CD4-positive, alpha-beta T cell treated with Interleukin-17A for 1 hour (primary cell): ENCODE measurements at regions not wholly inside any gene's neighbourhood (a gene's known extent, or its start where the extent isn't known, plus 50 kb on each side); places are given as distances from the start of the nearest gene placed in this dataset.

ENCODE experiments used
- DNase-seq: peaks from one replicate; pipeline ENCODE4 v3.0.0-alpha.2; 2020

DNA sequence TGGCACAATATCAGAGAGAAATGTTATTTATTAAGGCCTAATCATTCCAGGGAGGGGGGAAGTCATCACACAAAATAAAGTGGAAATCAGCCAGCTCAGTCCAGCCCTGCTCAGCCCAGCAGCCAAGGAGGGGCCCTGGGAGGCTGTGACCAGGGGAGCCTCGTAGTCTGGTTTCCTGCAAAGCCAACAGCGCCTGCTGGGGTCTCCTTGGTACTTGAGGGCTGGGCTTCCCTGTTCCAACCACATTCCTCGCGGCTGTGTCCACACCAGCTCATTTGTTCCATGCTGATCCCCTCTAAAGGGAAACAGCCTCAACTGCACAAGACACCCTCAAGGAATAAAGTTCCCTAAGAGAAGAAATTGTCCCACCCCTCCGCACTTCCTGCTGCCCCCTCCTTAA lies 154.0 kb downstream of the TMEM132E start:
- DNase-seq = no peak

DNA sequence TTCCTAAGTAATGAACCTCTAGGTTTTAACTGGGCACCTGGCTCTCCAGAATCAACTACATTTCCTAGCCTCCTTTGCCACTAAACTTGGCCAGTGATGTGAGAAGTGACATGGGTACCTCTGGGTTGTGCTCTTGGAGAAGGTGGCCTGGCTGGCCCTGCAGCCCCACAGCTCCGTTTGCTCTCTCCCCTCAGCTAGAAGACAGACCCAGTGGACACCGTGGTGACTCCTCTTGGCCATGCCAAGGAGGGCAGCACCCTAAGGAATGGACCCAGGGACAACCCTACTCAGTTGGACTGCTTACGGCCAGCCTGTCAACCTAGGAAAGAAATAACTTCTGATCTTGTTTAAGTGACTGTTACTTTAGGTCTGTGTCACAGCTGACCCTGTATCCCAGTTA lies 151.4 kb downstream of the TMEM132E start:
- no peak for DNase-seq

DNA sequence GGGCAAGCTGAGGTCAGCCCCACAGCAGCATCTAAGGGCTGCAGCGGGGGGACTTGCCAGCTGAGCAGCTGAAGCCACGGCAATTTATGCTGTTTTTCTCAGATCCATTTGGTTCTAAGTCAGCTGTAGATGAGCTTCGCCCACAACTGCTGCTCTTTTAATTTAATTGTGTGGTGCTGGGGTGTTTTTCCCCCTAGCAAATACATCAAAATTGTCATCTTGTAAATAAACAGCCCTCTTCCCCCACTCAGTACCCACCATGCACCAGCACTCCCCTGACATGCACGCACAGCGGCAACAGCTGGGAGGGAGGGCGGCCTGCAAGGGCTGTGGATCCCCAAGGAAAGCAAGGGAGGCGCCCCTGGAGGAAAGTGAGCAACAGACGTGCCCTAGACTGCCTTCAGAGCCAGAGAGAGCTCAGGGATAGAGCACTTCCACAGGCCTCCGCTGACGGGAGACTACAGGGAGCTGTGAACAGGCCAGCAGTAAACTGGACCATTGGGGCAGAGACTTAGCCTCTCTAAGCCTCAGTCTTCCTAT lies 149.5 kb downstream of the TMEM132E start:
- DNase-seq = no peak

DNA sequence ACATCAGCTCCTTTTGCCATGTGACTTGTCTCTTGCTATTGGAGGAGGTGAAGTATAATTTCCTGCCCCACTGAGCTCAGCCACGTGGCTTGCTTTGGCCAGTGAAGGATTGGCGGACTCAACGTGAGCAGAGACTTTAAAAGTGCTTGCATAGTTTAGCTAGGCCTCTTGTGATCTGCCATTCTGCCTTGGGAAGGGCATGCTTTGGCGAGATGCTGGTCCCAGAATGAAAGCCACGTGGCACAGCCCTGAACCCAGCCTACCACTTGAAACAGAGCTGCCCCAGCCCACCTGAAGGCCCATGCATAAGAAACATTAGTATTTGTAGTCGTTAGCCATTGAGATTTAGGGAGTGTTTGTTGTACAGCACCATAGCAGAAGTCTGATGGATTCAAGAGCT lies 148.2 kb downstream of the TMEM132E start:
- DNase-seq = no peak

DNA sequence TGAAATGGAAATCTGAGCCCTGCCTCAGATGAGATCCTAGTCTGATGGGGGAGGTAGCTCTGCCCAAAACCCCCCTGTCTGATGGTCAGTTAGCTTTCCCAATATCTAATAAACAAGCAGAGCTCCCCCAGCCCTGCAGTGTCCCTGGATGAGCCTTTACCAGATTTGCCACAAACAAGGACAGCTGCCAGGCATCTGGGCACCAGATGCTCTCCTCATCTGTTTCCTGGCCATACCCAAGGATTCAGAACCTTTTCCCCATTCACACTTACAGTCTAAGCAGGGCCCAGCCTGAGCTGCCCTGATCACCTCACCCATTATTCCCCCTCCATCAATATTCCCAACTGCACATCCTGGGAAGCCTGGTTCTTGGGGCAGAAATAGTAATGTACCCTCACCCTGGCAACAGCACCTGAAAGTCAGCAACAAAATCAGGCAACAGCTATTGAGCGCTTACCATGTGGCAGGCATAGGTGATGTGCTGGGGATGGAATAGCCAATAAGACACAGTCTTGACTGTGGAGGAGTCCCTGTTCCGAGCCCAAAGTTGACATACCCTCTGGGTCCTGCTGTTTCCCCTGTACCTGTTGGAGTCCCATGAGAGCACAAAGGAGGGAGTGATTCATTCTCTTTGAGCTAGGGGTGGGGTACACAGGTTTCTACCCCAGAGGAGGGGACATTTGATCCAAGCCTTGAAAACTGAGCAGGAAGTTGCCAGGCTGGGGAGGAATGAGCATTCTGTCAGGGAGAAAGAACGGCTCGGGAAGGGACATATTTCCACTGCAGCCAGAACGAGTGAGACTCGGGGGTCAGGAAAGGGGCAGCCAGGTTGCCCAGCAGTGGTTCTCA lies 147.4 kb downstream of the TMEM132E start:
- no peak for DNase-seq

DNA sequence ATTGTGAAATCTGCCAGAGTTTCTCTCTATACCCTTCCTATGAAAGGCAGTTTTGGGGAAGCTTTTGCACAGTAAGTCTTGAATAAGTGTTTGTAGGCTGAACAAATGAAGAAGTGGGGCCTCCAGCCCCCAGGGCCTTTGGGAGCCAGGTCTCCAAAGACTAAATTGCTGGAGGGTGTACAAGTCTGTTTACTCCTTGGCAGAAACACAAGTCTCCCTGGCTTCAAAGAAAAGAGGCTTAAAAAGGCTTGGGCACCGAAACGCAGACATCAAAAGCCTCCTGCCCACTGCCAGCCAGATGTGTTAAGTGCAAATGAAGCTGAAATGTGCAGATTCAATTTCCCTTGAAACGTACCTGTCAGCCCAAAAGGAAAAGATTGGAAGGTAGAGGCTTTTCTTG lies 146.3 kb downstream of the TMEM132E start:
- no peak for DNase-seq

DNA sequence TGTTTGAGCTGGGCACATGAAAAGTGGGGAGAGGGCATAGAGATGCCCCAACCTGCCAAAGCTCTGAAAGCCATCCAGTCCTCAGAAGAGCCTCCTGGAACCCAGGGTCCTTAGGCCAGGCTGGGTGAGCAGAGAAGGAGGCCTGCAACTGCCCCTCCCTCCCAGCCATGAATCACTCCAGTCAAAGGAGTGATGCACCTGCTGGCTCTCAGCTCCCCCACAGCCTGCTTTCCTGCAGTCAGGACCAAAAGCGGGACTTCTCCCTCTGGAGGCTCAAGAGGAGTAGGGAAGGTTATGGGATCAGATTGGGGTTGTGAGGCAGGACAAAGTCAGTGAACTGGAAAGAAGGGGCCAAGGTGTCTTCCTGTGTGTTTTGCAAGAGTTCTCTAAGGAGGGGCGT lies 145.6 kb downstream of the TMEM132E start:
- no peak for DNase-seq

DNA sequence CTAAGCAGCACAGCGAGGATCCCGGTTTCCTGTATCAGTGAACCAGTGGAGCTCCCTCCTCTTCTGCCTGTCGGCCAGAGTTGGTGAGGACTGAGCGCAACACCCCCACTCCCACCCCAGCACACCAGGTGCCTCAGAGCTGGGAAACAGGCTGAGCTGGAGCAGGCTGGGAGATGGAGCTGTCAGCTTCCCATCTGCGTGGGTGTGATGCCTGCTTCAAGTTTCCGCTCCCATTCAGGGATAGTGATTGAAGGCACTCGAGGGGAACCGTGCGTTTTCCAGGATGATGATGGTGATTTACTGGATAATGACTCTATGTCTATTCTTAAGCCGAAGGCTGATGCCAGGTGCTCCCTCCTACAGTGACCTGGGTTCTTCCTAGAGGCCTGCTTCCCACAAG lies 144.5 kb downstream of the TMEM132E start:
- no peak for DNase-seq

DNA sequence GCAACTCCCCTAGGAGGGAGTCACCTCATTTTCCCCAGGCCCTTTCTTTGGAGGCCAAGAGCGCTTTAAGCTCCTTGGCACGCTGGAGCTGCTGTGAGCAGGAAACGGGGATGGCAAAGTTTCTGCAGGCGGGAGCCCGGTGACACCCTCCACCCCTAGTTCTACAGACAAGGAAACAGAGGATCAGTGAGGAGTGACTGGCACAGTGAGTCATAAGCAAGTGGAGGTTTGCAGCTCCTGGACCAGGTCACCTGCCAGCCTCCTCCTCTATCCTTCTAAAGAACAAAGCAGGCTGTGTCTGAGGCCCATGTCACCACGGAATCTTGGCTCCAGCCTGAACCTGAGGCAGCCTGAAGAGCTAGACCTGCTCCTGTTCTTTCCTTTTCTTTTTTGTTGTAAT lies 141.9 kb downstream of the TMEM132E start:
- no peak for DNase-seq

DNA sequence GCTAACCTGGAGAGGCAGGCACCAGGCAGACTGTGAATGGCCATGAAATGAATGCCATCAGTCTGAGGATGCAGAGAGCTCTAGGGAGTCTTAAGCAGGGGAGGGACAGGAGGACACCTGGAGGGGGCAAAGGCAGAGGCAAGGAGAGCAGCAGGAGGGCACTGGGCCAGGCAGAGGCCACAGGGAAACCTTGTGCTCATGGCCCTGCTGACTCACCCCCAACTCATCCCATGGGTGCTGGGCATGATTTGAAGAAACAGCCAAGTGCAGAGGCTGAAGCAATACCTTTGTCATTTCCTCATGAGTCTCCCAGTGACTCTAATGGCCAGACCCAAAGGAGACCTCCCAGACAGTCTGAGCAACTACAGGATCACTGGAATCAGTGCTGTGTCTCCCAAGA lies 141.4 kb downstream of the TMEM132E start:
- DNase-seq = no peak

DNA sequence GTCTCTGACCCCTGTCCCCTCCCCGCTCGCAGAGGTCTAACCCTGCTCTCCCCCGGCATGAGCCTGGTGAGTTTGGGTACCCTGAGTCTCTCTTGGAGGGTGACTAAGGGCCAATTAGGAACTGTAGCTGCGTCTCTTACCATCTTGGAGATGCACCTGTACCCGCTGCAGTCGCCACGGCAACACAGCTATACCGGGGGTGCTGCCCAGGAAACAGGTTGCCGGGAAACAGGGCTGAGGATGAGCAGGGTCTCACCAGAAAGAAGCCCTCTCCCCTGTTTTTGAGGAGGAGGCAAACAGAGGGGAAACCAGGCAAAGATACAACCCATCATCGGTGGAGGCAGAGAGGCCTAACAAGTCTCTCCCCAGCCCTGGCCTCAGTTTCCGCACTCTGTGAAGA lies 140.2 kb downstream of the TMEM132E start:
- DNase-seq = no peak

DNA sequence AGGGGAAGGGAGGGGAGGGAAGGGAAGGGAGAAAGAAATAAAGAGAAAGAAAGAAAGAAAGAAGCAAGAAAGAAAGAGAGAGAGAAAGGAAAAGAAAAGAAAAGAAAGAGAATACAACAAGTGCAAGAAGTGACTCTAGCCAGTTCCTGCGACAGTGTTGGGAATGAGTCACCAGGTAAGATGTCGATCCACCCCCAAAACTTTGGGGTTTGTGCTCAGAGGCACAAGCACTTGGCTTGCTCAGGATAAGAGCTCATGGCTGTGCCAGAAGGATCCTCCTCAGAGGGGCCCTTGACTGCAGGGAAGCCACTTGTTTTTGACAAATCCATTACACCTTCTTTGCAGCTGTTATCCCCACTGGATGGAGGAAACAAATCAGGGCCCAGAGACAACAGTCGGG lies 137.7 kb downstream of the TMEM132E start:
- DNase-seq = no peak

DNA sequence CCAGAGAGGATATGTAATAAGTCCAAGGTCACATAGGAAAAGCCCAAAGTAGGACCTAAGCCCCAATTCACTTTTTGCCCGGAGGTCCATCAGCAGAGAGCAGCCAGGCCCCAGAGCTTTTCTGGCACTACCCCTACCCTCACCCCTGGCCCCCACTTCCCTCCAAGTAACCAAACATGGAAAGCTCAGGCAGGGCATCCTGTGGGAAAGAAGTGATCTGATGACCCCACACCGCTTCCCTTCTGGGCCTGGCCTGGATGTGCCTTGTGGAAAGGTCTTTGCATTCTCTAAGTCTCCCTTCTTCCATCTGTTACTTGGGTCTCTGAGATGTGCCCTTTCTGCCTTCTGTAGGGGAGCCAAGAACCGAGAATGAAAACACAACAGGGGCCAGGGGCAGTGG lies 136.9 kb downstream of the TMEM132E start:
- no peak for DNase-seq

DNA sequence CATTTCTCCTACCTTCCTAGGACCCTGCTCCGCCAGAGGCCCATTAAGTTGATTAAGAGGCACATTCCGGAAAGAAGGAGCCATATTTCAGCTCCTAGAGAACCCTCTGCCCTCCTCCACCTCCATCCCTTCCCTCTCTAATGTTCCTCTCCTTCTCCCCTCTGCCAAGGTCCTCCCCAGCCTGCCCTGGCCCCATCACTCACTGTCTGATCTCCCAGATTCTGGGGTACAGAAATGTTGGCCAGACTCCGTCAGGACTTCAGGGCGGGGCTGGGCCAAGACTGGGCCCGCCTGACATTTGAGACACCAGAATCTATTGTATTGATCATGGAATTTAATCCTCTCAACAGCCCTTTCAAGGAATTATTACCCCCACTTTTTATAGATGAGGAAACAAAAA lies 136.1 kb downstream of the TMEM132E start:
- DNase-seq = no peak

DNA sequence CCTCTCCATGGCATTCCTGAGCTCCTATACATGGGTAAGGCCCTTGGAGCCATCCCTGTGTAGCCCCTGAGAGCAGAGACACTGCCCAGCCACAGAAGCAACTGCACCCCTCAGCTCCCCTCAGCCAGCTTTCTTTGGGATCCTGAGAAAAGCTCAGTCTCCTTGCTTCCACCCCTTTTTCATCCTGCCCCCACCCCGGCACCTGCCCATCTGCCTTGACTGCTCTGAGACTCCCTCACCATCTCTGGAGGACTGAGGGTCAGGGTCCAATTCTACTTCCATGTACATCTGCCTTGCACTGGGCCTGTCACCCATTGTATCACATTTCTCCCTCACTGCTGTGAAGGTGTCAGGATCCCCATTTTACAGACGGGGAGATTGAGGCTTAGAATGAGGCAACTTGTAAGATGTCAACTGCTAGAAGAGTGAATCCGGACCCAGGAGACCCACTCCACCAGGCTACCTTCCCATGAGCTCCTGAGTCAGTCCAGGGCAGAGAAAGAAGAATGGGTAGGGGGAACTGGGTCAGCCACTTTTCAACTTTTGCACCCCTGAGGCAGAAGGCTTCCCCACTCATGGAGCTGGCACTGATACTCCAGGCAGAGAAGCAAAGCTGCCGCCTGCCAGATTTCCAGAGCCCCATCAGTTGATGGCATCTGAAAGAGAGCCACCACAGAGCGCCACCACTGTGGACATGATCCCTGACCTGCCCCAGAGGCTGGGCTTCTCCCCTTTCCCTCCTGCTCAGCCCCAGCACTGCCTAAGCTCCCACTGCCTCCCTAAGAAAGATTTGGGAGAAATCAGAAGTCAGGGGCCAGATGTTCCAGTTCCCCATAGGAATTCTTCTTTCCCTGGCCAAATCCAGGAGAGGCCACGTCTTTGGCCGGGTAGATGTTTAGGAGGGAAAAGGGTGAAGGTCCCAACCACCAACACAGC lies 135.4 kb downstream of the TMEM132E start:
- no peak for DNase-seq

DNA sequence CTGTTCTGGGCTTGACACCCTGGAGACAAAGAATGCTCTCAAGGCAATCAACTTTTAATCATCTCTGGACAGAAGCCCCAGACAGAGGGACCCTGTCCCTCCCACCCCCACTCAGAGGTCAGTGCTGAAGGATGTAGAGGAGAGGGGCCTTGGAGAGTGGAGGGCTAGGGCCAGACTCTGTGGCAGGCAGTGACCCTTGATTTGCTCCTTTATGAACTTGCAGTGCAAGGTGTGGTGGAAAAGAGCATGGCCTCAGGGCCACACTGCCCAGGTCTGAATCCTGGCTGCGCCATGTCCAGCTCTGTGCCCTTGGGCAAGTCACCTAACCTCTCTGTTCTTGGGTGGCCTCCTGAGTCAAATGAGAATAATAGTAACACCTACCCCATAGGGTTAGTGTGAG lies 134.3 kb downstream of the TMEM132E start:
- no peak for DNase-seq

DNA sequence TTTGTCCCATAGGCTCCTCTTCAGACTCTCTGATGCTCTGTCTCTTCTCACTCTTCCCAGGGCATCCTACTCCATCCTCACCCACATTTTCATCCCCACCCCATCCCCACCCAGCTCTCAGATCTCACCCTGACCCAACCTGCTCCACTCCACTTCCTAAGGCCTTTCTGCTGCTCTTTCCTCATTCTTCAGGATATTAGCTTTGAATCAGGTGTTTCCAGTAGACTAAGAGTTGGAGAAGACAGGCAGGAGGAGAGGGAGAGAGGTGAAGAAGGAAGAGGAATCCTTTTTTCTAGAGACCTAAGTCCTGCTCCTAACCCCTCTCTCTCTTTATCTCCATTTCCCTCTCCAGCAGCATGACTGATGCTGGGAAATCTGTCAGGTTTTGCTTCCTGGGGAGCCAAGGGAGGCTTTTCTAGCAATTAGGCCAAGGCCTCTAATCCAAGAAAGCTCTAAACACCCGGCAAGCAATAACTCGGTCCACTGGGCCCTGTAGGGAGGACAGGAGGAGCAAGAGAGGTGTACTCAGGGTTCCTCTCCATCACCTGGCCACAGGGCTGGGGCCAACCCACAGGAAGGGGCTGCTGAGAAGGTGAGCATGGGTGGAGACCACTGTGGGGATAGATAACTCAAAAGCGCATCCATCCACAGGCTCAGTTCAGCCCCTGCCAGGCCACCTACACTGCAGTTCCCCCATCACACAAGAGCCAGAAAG lies 133.3 kb downstream of the TMEM132E start:
- no peak for DNase-seq

DNA sequence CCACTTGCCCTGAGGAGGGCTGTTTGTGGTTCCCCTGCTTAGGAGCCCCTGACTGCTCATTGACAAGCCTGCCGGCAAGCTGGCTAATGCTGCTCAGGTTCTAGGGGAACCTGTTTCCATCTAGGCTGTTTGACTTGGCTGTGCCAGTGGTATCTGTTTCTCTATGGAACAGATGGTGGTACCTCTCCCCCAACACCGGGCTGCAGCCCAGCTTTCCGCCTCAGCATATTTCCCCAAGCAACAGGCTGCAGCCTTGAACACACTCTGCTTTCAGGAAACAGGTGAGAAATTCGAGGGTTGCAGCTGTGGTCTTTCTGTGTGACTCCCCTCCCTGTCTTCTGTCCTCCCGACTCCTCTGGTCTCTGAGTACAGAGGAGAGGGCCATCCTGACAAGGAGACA lies 132.3 kb downstream of the TMEM132E start:
- no peak for DNase-seq

DNA sequence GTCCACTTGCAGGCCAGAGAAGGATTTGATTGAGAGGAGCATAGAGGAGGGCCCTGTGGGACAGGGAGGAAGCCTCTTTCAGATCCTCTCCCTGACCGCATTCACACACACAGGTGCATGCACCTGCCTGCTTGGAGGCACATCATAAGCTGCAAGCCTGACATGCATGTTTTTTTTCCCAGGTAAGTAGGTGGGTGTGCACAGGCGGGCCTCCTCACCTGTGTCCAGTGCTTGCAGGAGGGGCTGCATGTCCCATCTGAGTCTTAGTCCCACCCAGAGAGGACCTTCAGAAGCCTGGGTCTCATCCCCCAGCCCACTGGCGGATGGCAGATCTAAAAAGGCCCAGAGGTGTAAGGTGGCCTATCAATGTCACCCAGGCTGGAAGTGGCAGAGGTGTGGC lies 130.8 kb downstream of the TMEM132E start:
- DNase-seq = no peak

DNA sequence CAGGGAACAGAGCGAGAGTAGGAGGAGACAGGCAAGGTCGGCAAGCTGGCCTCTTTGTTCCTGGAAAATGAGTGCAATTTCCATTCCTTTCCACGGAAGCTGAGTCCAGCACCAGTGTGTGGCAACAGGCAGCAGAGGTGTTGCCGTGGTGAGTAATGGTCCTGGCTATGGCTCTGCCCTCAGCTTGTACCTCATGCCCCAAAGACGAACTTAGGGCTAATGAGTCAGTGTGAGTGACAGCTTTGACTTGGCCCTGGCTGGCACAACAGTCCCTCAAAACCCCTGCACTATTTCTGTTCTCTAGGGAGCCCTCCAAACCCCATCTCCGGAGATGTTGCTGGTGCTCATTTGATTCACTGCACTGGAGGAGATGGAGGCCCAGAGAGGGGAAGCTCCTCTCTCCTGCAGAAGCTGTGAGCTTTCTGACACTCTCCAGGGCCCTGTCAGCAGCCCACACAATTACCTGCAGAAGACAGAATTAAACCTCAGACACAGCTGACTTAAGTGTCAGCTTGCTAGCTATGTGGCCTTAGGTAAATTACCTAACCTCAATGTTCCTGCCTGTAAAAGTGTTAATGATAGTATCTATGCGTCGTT lies 129.9 kb downstream of the TMEM132E start:
- DNase-seq = no peak

DNA sequence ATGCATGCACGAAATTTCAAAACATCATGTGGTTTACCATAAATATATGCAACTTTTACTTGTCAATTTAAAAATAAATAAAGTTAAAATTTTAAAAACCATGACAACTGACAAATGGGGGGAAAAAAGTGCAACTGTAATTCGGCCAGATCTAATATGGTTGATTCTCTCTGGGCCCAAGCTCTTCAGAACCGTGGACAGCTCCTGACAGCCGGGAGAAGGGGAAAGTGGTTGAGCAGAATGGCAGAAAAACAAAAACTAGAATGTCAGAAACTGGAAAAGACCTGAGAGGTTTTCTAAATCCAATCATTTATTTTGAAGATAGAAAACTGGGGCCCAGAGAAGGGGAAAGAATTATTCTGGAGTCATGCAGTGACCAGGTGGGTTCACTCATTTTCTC lies 126.6 kb downstream of the TMEM132E start:
- no peak for DNase-seq

DNA sequence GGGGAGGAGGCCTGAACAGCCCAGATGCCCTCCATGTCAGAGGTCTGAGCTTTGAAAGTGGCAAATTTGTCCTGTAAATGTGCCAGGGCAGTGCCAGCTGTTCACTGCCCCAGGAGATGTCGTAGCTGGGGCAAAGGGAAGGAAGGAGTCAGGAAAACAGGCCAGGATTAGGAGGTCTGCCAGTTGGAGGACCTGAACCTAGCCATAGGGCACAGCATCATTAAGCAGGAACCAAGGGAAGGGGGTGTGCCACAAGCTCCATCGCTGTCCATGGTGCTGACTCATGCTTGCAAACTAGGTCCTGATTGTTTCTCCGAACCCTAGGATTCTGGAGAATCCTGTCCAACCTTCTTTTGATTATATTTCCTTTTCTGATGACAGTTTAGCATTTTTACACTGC lies 124.2 kb downstream of the TMEM132E start:
- peak; percentile 4 for DNase-seq

DNA sequence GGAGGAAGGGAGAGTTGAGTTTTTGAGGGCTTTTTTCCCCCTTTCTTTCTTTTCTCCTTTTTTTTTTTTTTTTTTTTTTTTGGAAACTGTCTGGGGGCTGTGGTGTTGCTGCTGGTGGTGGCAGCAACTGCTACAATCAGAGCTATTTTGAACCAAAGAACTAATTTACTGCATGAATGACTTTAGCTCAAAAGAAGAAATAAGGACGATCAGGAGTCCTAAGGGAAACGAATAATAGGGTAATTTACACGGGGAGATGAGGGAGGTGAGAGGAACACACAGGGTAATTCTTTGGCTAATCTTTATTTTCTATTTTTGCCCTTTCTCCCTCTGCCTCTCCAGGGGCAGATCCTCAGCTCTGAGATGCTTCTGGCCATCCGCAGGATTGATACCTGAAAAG lies 119.8 kb downstream of the TMEM132E start:
- no peak for DNase-seq
